Mesendoderm (in vitro differentiated cells): ENCODE measurements at regions not wholly inside any gene's neighbourhood (a gene's known extent, or its start where the extent isn't known, plus 50 kb on each side); places are given as distances from the start of the nearest gene placed in this dataset.
"Not testable (repeated sequence)": the region's sequence is repeated elsewhere in the genome, so short reads cannot be mapped to it uniquely, and the experiment has no call there.

Source experiments
- DNase-seq: peaks from one replicate; pipeline ENCODE4 v3.0.0; 2013
- H2AK5ac ChIP-seq: 2 replicates; pipeline ENCODE4 v1.6.1; 2013; ENCODE audit warnings: low read length, inconsistent platforms
- H2BK120ac ChIP-seq: 2 replicates; pipeline ENCODE4 v1.6.1; 2013; ENCODE audit warnings: low read depth, mild to moderate bottlenecking, low read length, moderate library complexity, mixed read lengths
- H2BK15ac ChIP-seq: replicated peaks from 2 replicates; pipeline ENCODE4 v1.6.1; 2013; ENCODE audit warnings: low read depth, mild to moderate bottlenecking, moderate library complexity
- H2BK5ac ChIP-seq: 2 replicates; pipeline ENCODE4 v1.6.1; 2013; ENCODE audit warnings: low read length, inconsistent platforms
- H3K18ac ChIP-seq: 2 replicates; pipeline ENCODE4 v1.6.1; 2013; ENCODE audit warnings: mild to moderate bottlenecking, low read length, mixed read lengths
- H3K23ac ChIP-seq: one replicate; pipeline ENCODE4 v1.6.1; 2013; ENCODE audit warnings: low read length
- H3K27ac ChIP-seq: 2 replicates; pipeline ENCODE4 v1.5.1; 2013; ENCODE audit warnings: low read depth, mild to moderate bottlenecking, inconsistent platforms, low read length, moderate library complexity
- H3K27me3 ChIP-seq: 2 replicates; pipeline ENCODE4 v1.6.1; 2013; ENCODE audit warnings: low read length, control low read depth, mild to moderate bottlenecking, inconsistent platforms; ENCODE audit not compliant: insufficient read depth, poor library complexity
- H3K36me3 ChIP-seq: 2 replicates; pipeline ENCODE4 v1.6.1; 2013; ENCODE audit warnings: low read length, inconsistent platforms; ENCODE audit not compliant: control insufficient read depth, insufficient read depth
- H3K4ac ChIP-seq: one replicate; pipeline ENCODE4 v1.6.1; 2013; ENCODE audit warnings: low read depth, mild to moderate bottlenecking, low read length, moderate library complexity
- H3K4me1 ChIP-seq: 2 replicates; pipeline ENCODE4 v1.6.1; 2013; ENCODE audit warnings: low read depth, low read length, inconsistent platforms; ENCODE audit not compliant: control insufficient read depth
- H3K4me2 ChIP-seq: 2 replicates; pipeline ENCODE4 v1.6.1; 2013; ENCODE audit warnings: low read length
- H3K4me3 ChIP-seq: 2 replicates; pipeline ENCODE4 v1.5.1; 2013; ENCODE audit warnings: mild to moderate bottlenecking, low read length
- H3K56ac ChIP-seq: one replicate; pipeline ENCODE4 v1.6.1; 2013; ENCODE audit warnings: low read length
- H3K79me1 ChIP-seq: 2 replicates; pipeline ENCODE4 v1.6.1; 2013; ENCODE audit warnings: low read length, inconsistent platforms
- H3K79me2 ChIP-seq: 2 replicates; pipeline ENCODE4 v1.6.1; 2013; ENCODE audit warnings: mild to moderate bottlenecking, low read length; ENCODE audit not compliant: control insufficient read depth, insufficient read depth
- H3K9ac ChIP-seq: 2 replicates; pipeline ENCODE4 v1.6.1; 2013; ENCODE audit warnings: low read length, inconsistent platforms
- H4K5ac ChIP-seq: one replicate; pipeline ENCODE4 v1.6.1; 2013; ENCODE audit warnings: low read length
- H4K8ac ChIP-seq: one replicate; pipeline ENCODE4 v1.6.1; 2013; ENCODE audit warnings: low read depth, mild to moderate bottlenecking, control low read depth, low read length, moderate library complexity
- WGBS: extraction: QIAGEN DNeasy Blood & Tissue Kit; methylation state at CpG from one replicate; pipeline ENCODE4 v1.1.7; 2013; ENCODE audit warnings: low lambda C conversion rate, missing lambda C conversion rate; ENCODE audit not compliant: insufficient coverage; ENCODE audit errors: extremely low coverage; 5-methylcytosine and 5-hydroxymethylcytosine counted together

GRCh38 chr5:174953871-174954270 is 229.5 kb downstream of the MSX2 start:
- no peak overlapping the region for H3K9ac ChIP-seq
- WGBS = no CpG with 5 or more reads among the region's 6 CpGs
- no peak overlapping the region for H3K4ac ChIP-seq
- H2AK5ac ChIP-seq = no peak overlapping the region
- no peaks in the 10 kb centered on the region for H3K79me1 ChIP-seq
- no peak overlapping the region for H2BK15ac ChIP-seq
- no peaks in the 10 kb centered on the region for H3K79me2 ChIP-seq
- H3K23ac ChIP-seq = no peak overlapping the region
- no peak overlapping the region for H4K5ac ChIP-seq
- H3K18ac ChIP-seq = no peak overlapping the region
- no peak overlapping the region for H2BK5ac ChIP-seq
- no peak overlapping the region for H3K56ac ChIP-seq
- no peaks in the 10 kb centered on the region for H3K36me3 ChIP-seq
- no peaks in the 10 kb centered on the region for H3K27me3 ChIP-seq
- H3K4me2 ChIP-seq = no peak overlapping the region
- no peak for DNase-seq
- H4K8ac ChIP-seq = no peak overlapping the region
- no peaks in the 10 kb centered on the region for H3K4me1 ChIP-seq
- no peak overlapping the region for H3K4me3 ChIP-seq
- no peak overlapping the region for H2BK120ac ChIP-seq
- no peak overlapping the region for H3K27ac ChIP-seq

- H3K36me3 ChIP-seq = no peaks in the 10 kb centered on the region
- H4K8ac ChIP-seq = no peak overlapping the region
- H3K4ac ChIP-seq = no peak overlapping the region
- H3K27me3 ChIP-seq = no peaks in the 10 kb centered on the region
- H3K23ac ChIP-seq = no peak overlapping the region
- H2BK120ac ChIP-seq = no peak overlapping the region
- H3K79me2 ChIP-seq = no peaks in the 10 kb centered on the region
- H3K9ac ChIP-seq = no peak overlapping the region
- no peaks in the 10 kb centered on the region for H3K79me1 ChIP-seq
- no peak overlapping the region for H2AK5ac ChIP-seq
- H3K18ac ChIP-seq = no peak overlapping the region
- H3K27ac ChIP-seq = no peak overlapping the region
- no CpG with 5 or more reads among the region's 5 CpGs for WGBS
- no peak overlapping the region for H3K4me3 ChIP-seq
- H4K5ac ChIP-seq = no peak overlapping the region
- no peak overlapping the region for H2BK15ac ChIP-seq
- no peaks in the 10 kb centered on the region for H3K4me1 ChIP-seq
- H3K56ac ChIP-seq = no peak overlapping the region
- DNase-seq = peak; percentile 90
- H3K4me2 ChIP-seq = no peak overlapping the region
- H2BK5ac ChIP-seq = no peak overlapping the region
These were observed 226.9 kb downstream of the MSX2 start for GRCh38 chr5:174951151-174951780.

- no peak overlapping the region for H3K9ac ChIP-seq
- no peak overlapping the region for H3K4me2 ChIP-seq
- no peak overlapping the region for H3K27ac ChIP-seq
- H3K36me3 ChIP-seq = no peaks in the 10 kb centered on the region
- no peaks in the 10 kb centered on the region for H3K27me3 ChIP-seq
- H2AK5ac ChIP-seq = no peak overlapping the region
- H3K79me2 ChIP-seq = no peaks in the 10 kb centered on the region
- H3K23ac ChIP-seq = no peak overlapping the region
- no peak overlapping the region for H2BK15ac ChIP-seq
- no peak overlapping the region for H3K4me3 ChIP-seq
- H2BK5ac ChIP-seq = no peak overlapping the region
- no CpG with 5 or more reads among the region's 1 CpG for WGBS
- no peak overlapping the region for H3K4ac ChIP-seq
- no peaks in the 10 kb centered on the region for H3K4me1 ChIP-seq
- no peak overlapping the region for H4K5ac ChIP-seq
- no peak overlapping the region for H3K18ac ChIP-seq
- no peak overlapping the region for H3K56ac ChIP-seq
- no peak overlapping the region for H4K8ac ChIP-seq
- DNase-seq = no peak
- no peak overlapping the region for H2BK120ac ChIP-seq
- no peaks in the 10 kb centered on the region for H3K79me1 ChIP-seq
These were observed 223.2 kb downstream of the MSX2 start for GRCh38 chr5:174947548-174947947.

GRCh38 chr5:174945853-174946252 is 221.5 kb downstream of the MSX2 start:
- Histone ChIP-seq H3K79me2 (no peaks in the 10 kb centered on the region), H3K27ac (no peak overlapping the region), H3K56ac (no peak overlapping the region), H4K8ac (no peak overlapping the region), H2BK120ac (no peak overlapping the region), H2AK5ac (no peak overlapping the region), H3K4ac (no peak overlapping the region), H4K5ac (no peak overlapping the region), H3K4me2 (no peak overlapping the region), H3K4me3 (no peak overlapping the region), H3K4me1 (no peaks in the 10 kb centered on the region), H3K27me3 (no peaks in the 10 kb centered on the region), H3K18ac (no peak overlapping the region), H3K36me3 (no peaks in the 10 kb centered on the region), H2BK5ac (no peak overlapping the region), H2BK15ac (no peak overlapping the region), H3K23ac (no peak overlapping the region), H3K79me1 (no peaks in the 10 kb centered on the region), H3K9ac (no peak overlapping the region)
- WGBS = no CpG with 5 or more reads among the region's 7 CpGs
- no peak for DNase-seq

- no CpG with 5 or more reads among the region's 3 CpGs for WGBS
- DNase-seq = peak; percentile 6
- no peak overlapping the region for H3K27ac ChIP-seq
These were observed 219.4 kb downstream of the MSX2 start for GRCh38 chr5:174943785-174944184.

GRCh38 chr5:174943002-174943401 is 218.6 kb downstream of the MSX2 start:
- H4K5ac ChIP-seq, H2BK5ac ChIP-seq, H3K4ac ChIP-seq, H3K4me1 ChIP-seq, H3K79me2 ChIP-seq, H3K79me1 ChIP-seq, H3K9ac ChIP-seq, H3K18ac ChIP-seq, H4K8ac ChIP-seq, H3K4me3 ChIP-seq, H2BK120ac ChIP-seq, H3K56ac ChIP-seq, H3K27ac ChIP-seq, H3K23ac ChIP-seq, H3K27me3 ChIP-seq, H2BK15ac ChIP-seq, H3K36me3 ChIP-seq, DNase-seq, H2AK5ac ChIP-seq, H3K4me2 ChIP-seq: not testable (repeated sequence)
- WGBS = no CpG with 5 or more reads among the region's 1 CpG

More at GRCh38 chr5:174943785-174944184, 219.4 kb downstream of the MSX2 start:
- H2BK15ac ChIP-seq = no peak overlapping the region
- no peaks in the 10 kb centered on the region for H3K79me2 ChIP-seq
- no peak overlapping the region for H3K4me2 ChIP-seq
- no peak overlapping the region for H3K18ac ChIP-seq
- H3K4me1 ChIP-seq = no peaks in the 10 kb centered on the region
- no peak overlapping the region for H3K23ac ChIP-seq
- H4K8ac ChIP-seq = no peak overlapping the region
- no peak overlapping the region for H2BK5ac ChIP-seq
- H3K9ac ChIP-seq = no peak overlapping the region
- H3K56ac ChIP-seq = no peak overlapping the region
- no peak overlapping the region for H3K4me3 ChIP-seq
- H4K5ac ChIP-seq = no peak overlapping the region
- no peaks in the 10 kb centered on the region for H3K27me3 ChIP-seq
- H2AK5ac ChIP-seq = no peak overlapping the region
- H2BK120ac ChIP-seq = no peak overlapping the region
- H3K4ac ChIP-seq = no peak overlapping the region
- no peaks in the 10 kb centered on the region for H3K79me1 ChIP-seq
- no peaks in the 10 kb centered on the region for H3K36me3 ChIP-seq
